GM19455 (cell line): ENCODE measurements at regions not wholly inside any gene's neighbourhood (a gene's known extent, or its start where the extent isn't known, plus 50 kb on each side); places are given as distances from the start of the nearest gene placed in this dataset.

Source experiments
- ATAC-seq: cut with Tn5 transposase; IDR thresholded peaks from one replicate; pipeline ENCODE4 v1.9.1; 2021; ENCODE audit not compliant: unreplicated experiment

DNA sequence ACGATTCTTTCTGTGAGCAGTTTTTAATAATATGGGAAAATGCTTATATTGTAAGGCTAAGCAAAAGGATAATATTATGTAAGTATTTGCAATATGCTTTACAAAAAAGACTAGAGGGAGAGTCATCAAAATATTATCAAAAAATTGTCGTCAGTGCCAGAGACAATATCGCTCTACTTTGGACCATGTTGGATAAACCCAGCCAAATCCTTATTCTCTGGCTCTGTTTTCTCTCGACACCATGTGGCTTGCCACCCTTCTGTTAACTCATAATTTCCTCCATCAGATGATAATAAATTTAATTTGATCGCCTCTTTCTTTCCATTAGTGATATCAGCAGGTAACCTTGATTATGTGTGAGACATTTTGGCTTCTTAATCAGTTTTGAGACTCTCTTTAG lies 129.9 kb downstream of the CDC42EP3 start:
- no peak for ATAC-seq

DNA sequence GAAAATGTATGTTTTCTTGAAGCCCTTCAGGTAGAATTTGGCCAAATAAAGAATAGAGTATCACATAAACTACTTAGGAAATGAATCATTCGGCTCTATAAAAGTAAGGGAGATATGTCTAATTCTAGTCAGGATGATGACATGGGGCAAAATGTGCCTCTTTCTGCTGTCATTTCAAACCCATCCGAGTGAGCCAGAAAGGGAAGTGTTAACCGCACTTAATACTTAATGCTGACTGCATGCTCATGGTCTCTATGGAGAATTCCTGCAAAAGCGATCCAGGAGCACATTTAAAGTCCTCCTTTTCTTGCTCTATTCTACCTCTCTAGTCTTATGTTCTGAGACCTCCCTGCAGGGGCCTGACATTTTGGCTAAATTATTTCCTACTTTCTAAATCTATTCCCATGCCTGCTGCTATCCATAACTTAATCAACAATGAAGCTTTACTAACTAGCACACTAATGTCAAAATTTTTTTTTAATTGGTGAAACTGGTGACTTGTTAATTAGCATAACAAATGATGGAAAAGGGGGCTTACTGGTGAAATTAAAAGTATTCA lies 127.4 kb downstream of the CDC42EP3 start:
- no peak for ATAC-seq

DNA sequence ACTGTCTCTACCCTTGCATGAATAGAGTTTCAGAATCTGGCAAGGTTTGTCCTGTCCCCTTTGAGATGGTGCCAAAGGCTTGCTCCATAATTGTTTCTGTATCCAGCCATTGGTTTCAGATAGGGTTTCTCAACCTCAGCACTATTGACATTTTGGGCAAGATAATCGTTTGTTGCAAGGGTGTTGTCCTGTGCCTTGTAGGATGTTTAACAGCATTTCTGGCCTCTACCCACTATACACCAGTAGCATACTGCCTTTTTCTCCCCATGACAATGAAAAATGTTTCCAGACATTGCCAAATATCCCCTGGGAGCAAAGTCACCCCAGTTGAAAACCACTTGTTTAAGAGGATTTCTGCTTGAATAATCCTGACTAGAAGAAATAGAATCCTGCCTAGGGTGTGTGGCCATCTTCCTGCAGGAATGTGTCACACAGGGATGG lies 126.8 kb downstream of the CDC42EP3 start:
- no peak for ATAC-seq

DNA sequence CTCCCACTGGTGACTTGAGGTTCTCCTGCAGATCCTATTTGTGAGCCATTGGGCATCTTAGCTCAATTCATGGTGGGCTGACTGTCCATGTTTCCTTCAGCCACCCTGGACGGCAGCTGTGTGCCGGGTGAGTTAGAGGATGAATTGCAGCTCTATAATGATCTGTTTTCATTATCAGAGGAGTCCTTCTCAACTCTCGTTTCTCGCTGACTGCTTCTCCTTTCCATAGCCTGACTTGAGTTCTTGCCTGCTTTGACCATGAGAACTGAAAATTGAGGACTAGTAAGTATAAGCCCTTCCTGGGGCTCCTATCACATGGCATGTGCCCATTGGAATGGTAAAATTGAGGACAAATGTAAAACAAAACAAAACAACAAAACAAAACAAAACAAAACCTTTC lies 121.8 kb downstream of the CDC42EP3 start:
- ATAC-seq = peak; percentile 63

DNA sequence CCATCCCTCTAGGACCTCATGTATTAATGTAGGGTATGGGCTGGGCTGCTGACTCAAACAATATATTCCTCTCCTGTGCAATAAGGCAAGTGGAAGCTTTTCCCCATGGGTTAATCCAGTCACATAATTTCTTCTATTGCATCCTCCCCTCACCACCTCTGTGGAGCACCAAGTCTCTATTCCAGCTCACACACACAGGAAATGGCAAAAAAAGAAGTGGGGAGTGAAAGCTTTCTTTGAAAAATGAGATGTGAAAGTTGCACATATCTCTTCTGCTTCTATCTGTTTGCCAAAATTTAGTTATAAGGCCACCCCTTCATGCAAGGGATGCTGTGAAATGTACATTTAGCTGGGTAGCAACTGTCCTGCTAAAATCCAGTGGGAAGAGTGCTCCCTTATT lies 121.3 kb downstream of the CDC42EP3 start:
- ATAC-seq = peak; percentile 35

DNA sequence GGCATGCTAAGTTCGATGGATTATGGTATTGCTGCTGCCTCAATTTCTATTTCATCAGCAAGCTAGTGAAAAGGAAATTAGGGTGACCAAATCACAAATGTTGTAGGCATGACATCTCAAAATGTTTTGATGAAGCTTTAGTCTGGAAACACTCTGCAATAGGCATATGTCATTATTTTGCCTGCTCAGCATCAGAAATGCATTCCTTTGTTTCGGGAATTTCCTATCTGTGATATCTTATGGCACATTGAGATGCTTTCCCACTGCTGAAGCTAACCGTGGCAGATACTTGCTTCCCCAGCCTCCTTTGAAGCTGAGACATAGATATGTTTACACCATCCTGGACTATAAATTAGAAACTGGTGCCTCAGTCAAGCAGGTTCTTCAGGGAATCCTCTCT lies 119.7 kb downstream of the CDC42EP3 start:
- no peak for ATAC-seq

DNA sequence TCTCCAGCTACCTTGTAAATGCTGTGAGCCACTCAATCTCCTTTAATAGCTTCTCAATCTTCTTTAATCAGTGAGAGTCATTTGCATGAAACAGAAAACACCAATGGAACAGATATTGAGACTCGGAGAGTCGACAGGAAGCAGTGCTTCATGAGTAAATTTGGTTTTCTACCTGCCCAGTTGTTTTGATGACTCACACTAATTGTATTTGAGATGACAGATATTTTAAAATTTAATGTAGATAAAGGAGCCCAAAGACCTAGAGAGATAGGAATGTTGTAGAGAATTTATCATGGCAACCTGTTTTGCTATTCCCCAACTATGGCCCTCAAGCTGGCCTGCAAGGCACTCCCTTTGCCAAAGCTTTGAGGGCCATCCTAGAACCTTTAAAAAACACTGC lies 119.1 kb downstream of the CDC42EP3 start:
- ATAC-seq = no peak

DNA sequence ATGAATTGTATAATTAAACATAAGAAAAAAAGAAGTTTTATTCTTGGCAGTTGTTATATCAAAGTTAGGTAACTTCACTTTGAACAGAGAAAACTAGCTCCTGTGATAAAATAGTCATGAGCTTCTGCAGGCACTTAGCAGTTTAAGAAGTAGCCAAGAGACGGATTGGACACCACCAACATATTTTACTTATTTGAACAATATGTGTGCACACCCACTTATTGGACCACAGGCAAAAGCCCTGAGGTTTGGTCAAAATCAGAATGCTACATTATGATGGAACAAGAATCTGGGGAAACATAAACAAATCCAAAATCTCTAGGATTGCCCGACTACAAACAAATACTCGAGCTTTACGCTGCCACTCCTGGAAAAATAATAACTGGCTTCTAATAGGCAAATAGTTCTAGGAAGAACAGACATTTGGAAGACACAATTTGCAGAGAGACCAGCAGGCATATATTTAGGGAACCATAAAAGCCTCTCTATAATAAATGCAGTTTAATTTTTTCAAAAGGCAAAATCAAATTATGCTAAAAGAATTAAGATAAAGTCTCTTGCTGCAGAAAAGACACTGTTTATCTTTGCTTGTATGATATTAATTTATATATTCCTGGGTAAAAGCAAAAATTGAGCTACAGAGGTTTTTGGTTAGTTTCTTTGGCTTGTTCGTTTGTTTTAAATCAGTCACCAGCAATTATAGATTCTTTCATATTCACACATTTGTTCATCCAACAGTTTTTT lies 117.9 kb downstream of the CDC42EP3 start:
- ATAC-seq = no peak

DNA sequence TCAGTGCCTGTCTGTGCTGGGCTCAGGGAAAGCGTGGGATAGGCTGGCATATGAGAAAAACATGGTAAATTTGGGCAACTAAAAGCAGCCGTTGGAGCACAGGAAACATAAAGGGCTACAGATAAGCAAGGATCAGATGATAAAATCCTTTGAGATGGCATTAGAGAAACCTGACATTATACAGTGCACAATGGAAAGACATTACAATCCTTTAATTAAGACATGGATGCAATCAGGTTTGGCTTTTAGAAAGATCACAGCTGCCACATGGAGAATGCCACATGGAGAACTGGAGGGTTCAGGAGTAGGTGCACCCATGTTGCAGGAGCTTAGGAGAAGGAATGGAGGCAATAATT lies 117.3 kb downstream of the CDC42EP3 start:
- ATAC-seq = no peak

DNA sequence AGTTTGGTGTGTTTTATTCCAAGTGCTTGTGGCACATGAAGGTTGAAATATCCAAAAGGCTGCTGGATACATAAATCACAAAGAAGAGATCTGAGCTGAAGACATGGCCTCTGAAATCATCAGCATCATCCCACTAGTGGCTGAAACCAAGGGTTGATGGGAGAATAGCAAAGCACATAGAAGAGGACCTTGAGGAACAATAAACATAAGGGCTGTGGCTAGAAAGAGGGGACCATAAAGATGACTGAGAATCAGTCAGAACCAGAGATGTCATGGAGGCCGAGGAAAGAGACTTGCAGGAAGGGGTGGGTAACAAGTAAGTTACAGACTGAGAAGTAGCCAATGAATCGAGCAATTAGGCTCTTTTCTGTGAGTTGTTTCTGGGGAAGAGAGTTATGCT lies 116.8 kb downstream of the CDC42EP3 start:
- ATAC-seq = no peak

DNA sequence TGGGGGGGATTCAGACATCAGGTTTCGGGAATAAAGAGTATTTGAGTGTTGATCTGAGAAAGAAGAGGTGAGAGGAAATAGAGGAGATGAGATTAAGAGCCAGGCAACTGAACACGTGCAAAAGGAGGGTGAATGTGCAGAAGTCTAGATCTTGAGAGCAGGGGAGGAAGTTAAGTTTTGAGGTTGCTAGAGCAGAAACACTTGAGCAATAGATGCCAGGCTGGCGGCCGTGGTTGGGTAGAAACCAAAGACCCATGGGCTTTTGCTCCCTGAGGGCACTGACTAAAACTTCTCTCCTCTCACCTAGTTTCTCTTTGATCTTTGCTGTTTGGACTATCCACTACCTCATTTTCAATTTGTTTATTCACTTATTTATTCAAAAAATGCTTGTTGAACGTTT lies 116.0 kb downstream of the CDC42EP3 start:
- ATAC-seq = no peak

DNA sequence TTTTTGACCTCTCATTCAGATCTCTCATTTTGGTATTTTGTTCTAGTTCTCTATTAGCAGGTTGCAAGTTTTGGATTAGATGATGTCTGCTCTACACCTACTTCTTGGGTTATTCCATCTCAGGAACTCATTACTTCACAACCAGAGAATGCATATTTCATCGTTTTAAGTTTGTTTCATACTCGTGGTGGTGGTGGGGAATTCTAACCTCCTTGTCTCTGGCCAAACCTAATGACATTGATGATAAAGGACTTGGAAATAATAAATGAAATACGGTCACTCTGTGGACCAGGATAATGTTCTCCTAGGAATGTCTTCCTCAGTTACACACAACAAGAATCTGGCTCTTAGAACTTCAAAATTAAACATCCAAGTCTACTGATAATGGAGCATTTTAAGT lies 115.2 kb downstream of the CDC42EP3 start:
- ATAC-seq = no peak

DNA sequence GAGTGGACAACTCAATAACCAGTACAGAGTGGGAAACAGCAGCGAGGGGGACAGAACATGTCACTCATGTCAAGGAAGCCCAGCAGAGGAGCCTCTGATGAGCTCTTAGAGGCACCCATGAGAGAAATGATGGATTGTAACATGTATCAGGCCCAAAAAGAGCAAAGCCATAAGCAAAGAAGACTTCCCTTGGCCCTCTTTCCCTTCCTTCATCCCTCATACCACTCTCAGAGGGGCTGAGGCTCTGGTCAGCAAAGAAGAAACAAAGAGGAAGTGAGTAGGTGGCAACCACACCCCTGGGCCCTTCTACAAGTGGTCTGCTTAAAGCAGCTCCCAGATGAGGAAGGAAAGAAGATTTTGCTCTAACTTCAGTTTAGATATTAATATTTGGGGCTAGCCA lies 112.8 kb downstream of the CDC42EP3 start:
- peak; percentile 55 for ATAC-seq

DNA sequence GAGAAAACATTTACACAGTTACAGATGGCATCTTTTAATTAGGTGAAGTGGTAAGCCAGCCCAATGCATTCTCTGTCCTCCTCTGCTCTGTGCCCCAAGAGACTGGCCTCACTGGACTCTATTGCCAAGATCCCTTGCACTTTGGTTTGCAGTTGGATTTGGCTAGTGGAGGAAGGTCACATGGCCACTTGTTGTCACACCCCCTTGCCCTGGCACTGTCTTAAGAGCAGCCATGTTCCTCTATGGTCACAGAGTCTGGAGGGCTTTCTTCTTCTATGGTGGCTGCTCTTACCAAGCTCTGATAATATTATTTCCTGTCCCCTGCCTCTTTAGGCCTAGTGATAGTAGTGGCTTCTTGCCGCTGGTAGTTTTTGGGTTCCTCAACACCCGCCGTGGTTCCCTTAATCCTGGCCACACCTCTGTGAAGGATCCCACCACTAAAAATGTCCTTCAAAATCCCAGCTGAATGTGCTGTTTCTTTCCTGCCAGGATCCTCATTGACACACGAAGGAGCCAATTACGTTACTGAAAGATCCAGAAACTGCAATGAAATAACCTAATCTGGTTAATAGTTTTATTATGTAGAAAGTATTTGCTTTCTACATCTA lies 111.1 kb downstream of the CDC42EP3 start:
- no peak for ATAC-seq

DNA sequence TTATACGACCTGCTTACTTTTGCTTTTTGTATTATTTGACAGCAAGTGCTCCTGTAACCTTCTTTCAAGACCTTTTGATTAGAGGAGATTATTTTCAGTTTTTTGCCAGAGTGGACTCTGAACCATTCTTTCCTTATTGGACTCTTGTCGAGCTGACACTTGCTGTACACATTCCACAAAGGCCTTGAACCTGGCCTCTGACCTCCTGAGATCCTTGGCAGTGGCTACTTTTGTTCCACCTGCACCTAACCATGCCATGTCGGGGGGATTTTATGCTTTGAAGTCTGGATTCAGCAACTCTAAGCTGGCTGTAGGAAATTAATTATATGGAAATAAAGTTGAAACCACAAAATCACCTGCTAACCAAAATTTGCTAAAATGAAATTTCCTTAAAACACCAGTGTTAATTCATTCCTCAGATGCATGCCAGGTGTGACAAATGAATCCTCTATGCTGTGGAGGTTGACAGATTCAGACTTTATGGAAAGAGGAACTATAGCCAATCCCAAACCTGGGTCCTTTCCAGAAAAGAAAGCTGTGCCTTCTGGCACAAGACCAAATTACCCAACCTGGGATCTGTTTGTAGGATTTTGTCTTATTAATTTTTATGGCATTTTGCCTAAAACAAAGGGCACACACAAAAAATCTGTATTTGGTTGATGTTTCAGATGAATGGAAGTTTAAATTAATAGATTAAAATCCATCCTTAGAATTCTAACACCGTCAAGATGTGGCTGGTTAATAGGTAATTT lies 110.4 kb downstream of the CDC42EP3 start:
- no peak for ATAC-seq

DNA sequence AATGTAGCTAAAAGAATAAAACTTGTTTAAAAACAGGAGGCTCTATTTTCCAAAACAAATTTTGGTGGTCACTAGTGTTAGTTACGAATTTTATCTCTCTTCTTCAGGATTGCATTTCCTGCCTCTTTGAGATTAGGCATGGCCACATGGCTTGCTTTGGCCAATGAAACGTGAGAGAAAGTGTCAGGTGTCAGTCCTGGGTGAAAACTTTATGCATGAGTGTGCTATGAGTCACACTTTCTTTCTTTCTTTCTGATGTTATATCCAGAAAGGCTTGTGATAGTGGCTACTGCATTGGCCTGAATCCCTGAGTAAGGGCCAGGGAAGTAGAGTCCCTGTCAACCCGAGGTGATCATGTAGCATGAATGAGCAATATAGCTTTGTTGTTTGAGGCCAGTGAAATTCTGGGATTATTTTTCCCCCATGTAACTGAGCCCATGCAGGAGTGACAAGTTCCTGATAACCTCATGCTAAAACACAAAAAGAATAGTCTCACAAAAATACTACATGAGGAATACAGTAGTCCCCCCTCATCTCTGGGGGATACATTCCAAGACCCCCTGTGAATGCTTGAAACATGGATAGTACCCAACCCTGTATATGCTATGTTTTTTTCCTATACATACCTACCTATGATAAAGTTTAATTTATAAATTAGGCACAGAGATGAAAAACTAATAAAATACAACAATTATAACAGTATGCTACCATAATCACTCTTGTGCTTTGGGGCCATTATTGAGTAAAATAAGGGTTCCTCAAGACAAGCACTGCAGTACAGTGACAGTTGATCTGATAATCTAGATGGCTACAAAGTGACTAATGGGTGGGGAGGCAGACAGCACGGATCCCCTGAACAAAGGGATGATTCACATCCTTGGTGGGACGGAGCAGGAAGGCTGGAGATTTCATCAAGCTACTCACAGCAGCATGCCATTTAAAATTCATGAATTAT lies 109.5 kb downstream of the CDC42EP3 start:
- peak; percentile 74 for ATAC-seq

DNA sequence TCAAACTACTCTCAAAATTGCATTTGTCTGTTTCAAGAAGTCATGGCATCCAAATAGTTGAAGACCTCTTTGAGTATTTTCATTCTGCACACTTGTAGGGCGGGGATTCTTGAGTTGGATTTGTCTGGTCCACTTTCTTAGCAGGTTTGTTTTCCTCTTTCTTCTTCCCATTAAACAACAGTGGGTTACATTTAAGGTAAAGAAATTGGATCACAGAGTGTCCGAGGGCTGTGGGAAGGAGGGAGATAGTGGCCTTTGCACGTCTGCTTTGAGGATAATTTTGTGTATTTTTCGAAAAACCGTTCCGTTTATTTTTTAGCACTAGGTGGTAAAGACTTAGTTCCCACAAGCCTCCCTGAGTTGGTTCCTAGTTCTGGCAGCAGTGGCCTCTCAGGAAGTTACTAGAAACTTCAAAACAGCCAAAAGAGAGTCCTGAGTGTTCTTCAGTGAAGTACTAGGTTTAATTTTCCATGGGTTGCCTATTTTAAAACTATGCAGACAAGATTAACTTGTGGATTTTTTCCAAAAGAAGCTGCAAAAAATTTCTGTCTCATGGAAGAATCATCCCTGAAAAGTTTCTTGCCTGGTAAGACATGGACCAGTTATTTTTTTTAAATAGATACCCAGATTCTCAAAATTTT lies 107.9 kb downstream of the CDC42EP3 start:
- ATAC-seq = no peak

DNA sequence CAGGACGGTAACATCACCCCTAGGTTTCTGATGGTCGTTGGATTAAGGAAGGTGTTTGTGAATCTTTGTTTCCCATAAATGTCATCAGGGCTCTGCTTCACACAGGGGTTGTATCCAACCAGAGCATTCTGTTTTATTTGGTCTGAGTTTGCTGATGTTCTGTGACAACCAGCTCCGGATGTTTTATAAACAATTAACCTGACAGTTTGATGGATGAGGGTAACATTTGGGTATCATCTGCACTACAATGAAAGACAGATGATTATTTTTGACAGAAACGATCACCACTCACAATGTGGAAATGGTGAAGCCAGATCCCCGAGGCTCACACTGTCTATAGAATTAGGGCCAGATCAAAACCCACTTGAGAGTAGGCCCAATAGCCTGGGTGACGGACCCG lies 107.1 kb downstream of the CDC42EP3 start:
- no peak for ATAC-seq

DNA sequence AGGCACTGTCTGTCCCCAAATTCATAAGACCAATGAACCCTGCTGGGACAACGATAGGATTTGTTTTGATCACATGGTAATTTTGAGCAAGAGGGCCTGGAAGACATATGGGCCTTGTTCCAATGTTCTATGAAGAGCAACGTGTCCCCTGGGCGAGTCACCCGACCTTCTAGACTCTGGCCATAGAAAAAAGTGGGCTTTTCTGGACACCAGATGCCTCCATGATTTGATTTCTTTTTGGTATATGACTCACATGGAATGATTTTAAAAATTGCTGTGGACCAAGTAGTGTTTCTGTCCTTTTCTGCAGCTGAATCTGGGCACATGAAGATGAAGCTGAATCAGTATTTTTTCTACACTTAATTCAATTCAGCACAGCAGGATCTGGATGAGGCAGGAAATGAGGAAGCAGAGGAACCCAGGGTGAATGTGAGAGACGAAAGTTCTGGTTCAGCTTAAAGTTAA lies 104.9 kb downstream of the CDC42EP3 start:
- ATAC-seq = no peak

DNA sequence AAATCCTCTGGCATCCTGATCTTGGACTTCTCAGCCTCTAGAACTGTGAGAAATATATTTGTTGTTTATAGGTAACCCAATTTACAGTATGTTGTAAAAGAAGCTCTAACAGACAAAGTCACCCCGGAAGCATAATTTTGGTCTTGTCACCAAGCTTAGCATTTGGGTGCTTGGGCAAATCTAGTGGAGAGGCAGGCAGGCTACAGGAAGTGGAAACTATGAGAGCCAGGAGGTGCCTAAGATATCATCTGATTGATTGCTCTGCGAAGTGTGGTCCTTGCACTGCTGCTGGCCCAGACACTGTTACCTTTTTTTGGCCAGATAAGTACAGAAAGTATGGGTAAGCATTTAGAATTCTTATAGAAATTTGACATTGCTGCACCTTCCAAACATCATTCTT lies 102.9 kb downstream of the CDC42EP3 start:
- no peak for ATAC-seq
